ENCODE measurements at regions not wholly inside any gene's neighbourhood (a gene's known extent, or its start where the extent isn't known, plus 50 kb on each side); places are given as distances from the start of the nearest gene placed in this dataset.

- Histone ChIP-seq H3K4me3 (ENCODE audit: low read length) (no peak overlapping the region), H3K4me1 (ENCODE audit: control insufficient read depth, low read length) (peaks cover 8% of the 10 kb centered on the region), H3K36me3 (ENCODE audit: control insufficient read depth, low read length) (no peaks in the 10 kb centered on the region), H3K79me2 (ENCODE audit: control insufficient read depth, low read length) (peaks cover 15% of the 10 kb centered on the region; the same call in 1 of the 2 replicates), H3K4me2 (ENCODE audit: low read length) (no peak overlapping the region), H3K27ac (ENCODE audit: low read depth, low read length) (no peak overlapping the region), H3F3A (ENCODE audit: control insufficient read depth, insufficient read depth) (no peaks in the 10 kb centered on the region), H3K9me3 (ENCODE audit: control insufficient read depth, insufficient read depth, low read length) (no peaks in the 10 kb centered on the region), H3K9me2 (replicated peaks; ENCODE audit: control insufficient read depth, low read length) (no peaks in the 10 kb centered on the region), H4K20me1 (ENCODE audit: control insufficient read depth, insufficient read depth, low read depth, low read length) (no peaks in the 10 kb centered on the region), H3K27me3 (ENCODE audit: control insufficient read depth, low read length) (no peaks in the 10 kb centered on the region)
- TF ChIP-seq CTCF (IDR thresholded peaks at IDR 0.05; ENCODE audit: low read depth, low read length, poor library complexity, severe bottlenecking): no peak
- no peak for TF ChIP-seq EZH2phosphoT487 (IDR thresholded peaks at IDR 0.05; ENCODE audit: borderline replicate concordance, low read length)
Measured at GRCh38 chr20:53786445-53787267, 193.0 kb upstream of the ZNF217 start.

GRCh38 chr20:53786071-53786444 lies 192.4 kb upstream of the ZNF217 start:
- Histone ChIP-seq H3K9me2 (replicated peaks; ENCODE audit: control insufficient read depth, low read length) (no peaks in the 10 kb centered on the region), H3K36me3 (ENCODE audit: control insufficient read depth, low read length) (no peaks in the 10 kb centered on the region), H3K4me1 (ENCODE audit: control insufficient read depth, low read length) (peaks cover 8% of the 10 kb centered on the region), H4K20me1 (ENCODE audit: control insufficient read depth, insufficient read depth, low read depth, low read length) (no peaks in the 10 kb centered on the region), H3K4me3 (ENCODE audit: low read length) (no peak overlapping the region), H3F3A (ENCODE audit: control insufficient read depth, insufficient read depth) (no peaks in the 10 kb centered on the region), H3K79me2 (ENCODE audit: control insufficient read depth, low read length) (peaks cover 15% of the 10 kb centered on the region; the same call in 1 of the 2 replicates), H3K27ac (ENCODE audit: low read depth, low read length) (no peak overlapping the region), H3K27me3 (ENCODE audit: control insufficient read depth, low read length) (no peaks in the 10 kb centered on the region), H3K9me3 (ENCODE audit: control insufficient read depth, insufficient read depth, low read length) (no peaks in the 10 kb centered on the region), H3K4me2 (ENCODE audit: low read length) (no peak overlapping the region)
- no peak for TF ChIP-seq EZH2phosphoT487 (IDR thresholded peaks at IDR 0.05; ENCODE audit: borderline replicate concordance, low read length)
- no peak for TF ChIP-seq CTCF (IDR thresholded peaks at IDR 0.05; ENCODE audit: low read depth, low read length, poor library complexity, severe bottlenecking)

- H3K79me2 ChIP-seq (ENCODE audit: control insufficient read depth, low read length): peaks cover 15% of the 10 kb centered on the region; the same call in 1 of the 2 replicates
- peaks cover 8% of the 10 kb centered on the region for H3K4me1 ChIP-seq (ENCODE audit: control insufficient read depth, low read length)
- H3K9me3 ChIP-seq (ENCODE audit: control insufficient read depth, insufficient read depth, low read length): no peaks in the 10 kb centered on the region
- no peak overlapping the region for H3K4me3 ChIP-seq (ENCODE audit: low read length)
- no peaks in the 10 kb centered on the region for H3K9me2 ChIP-seq (replicated peaks; ENCODE audit: control insufficient read depth, low read length)
- no peaks in the 10 kb centered on the region for H4K20me1 ChIP-seq (ENCODE audit: control insufficient read depth, insufficient read depth, low read depth, low read length)
- no peaks in the 10 kb centered on the region for H3F3A ChIP-seq (ENCODE audit: control insufficient read depth, insufficient read depth)
- no peak overlapping the region for H3K27ac ChIP-seq (ENCODE audit: low read depth, low read length)
- no peaks in the 10 kb centered on the region for H3K27me3 ChIP-seq (ENCODE audit: control insufficient read depth, low read length)
- H3K4me2 ChIP-seq (ENCODE audit: low read length): no peak overlapping the region
- no peaks in the 10 kb centered on the region for H3K36me3 ChIP-seq (ENCODE audit: control insufficient read depth, low read length)
- TF ChIP-seq CTCF (IDR thresholded peaks at IDR 0.05; ENCODE audit: low read depth, low read length, poor library complexity, severe bottlenecking) (no peak), EZH2phosphoT487 (IDR thresholded peaks at IDR 0.05; ENCODE audit: borderline replicate concordance, low read length) (no peak)
Measured at GRCh38 chr20:53785320-53785719, 191.7 kb upstream of the ZNF217 start.

Data from DOHH2 (cell line).